HCT116 (cell line): ENCODE measurements at regions not wholly inside any gene's neighbourhood (a gene's known extent, or its start where the extent isn't known, plus 50 kb on each side); places are given as distances from the start of the nearest gene placed in this dataset.

Experiments used
- ATAC-seq: fragments of 200-7000 bp; cut with Tn5 transposase; 2 replicates; pipeline ENCODE4 v1.9.1; 2020; ENCODE audit warnings: mild to moderate bottlenecking, moderate library complexity
- BruUV-seq: library from RNA; stranded (reverse); fragments of 400-500 nt; replicated peaks from 2 replicates; lab custom pipeline; 2021; lab: Mats Ljungman, UMichigan
- CTCF ChIA-PET: fragments of 300-600 bp; sonication (Branson Sonifier 250); formaldehyde crosslinking; loops from one replicate; lab custom pipeline; 2021; ENCODE audit warnings: antibody characterized with exemption; lab: Charles Lee
- POLR2A ChIA-PET: fragments of 300-600, 350-600 bp; sonication (Branson Sonifier 250); formaldehyde crosslinking; loops from one replicate; lab custom pipeline; 2021; ENCODE audit warnings: antibody characterized with exemption; lab: Charles Lee
- RAD21 ChIA-PET, 2 experiments: fragments of 300-600 bp; sonication (Branson Sonifier 250); formaldehyde crosslinking; loops; one replicate each; lab custom pipeline; 2023; ENCODE audit warnings: low total read pairs in 2 of 2; ENCODE audit not compliant: uncharacterized antibody in 2 of 2, unreplicated experiment in 2 of 2, low non-redundant PET in 1 of 2; lab: Charles Lee
- DNase-seq: peaks from one replicate; pipeline ENCODE4 v3.0.0-alpha.2; 2010; ENCODE audit warnings: low read depth, low spot score
- H2AFZ ChIP-seq: fragments of 200-600 bp; shearing (Covaris generic), sonication (generic); 2 replicates; pipeline ENCODE4 v1.6.1; 2017; ENCODE audit warnings: low read depth, mixed run types, mixed read lengths, antibody characterized with exemption, low read length; ENCODE audit not compliant: poor library complexity, severe bottlenecking
- H3K27ac ChIP-seq: 2 replicates; pipeline ENCODE4 v1.5.1; 2012; ENCODE audit warnings: low read depth, low read length
- H3K27me3 ChIP-seq: fragments of 200-600 bp; sonication (generic); 2 replicates; pipeline ENCODE4 v1.6.1; 2016; ENCODE audit warnings: mixed run types, low read length, mixed read lengths; ENCODE audit not compliant: insufficient read depth
- H3K36me3 ChIP-seq, 2 experiments: fragments of 200-500 bp in 1 of 2; fragments of 200-600 bp in 1 of 2; sonication (Bioruptor generic) in 1 of 2; sonication (generic) in 1 of 2; 2 replicates each; pipeline versions ENCODE4 v1.5.1 to v1.6.1; 2014 to 2016; ENCODE audit warnings: low read length in 2 of 2, inconsistent platforms in 1 of 2, mixed read lengths in 1 of 2, mixed run types in 1 of 2; ENCODE audit not compliant: insufficient read depth in 2 of 2, control insufficient read depth in 1 of 2
- H3K4me1 ChIP-seq, 2 experiments: fragments of 200-600 bp in 1 of 2; sonication (generic) in 1 of 2; 2 replicates each; pipeline versions ENCODE4 v1.5.1 to v1.6.1; 2012 to 2017; ENCODE audit warnings: low read length in 2 of 2, inconsistent platforms in 1 of 2, mild to moderate bottlenecking in 1 of 2, mixed read lengths in 1 of 2, mixed run types in 1 of 2, moderate library complexity in 1 of 2; ENCODE audit not compliant: insufficient read depth in 2 of 2, control insufficient read depth in 1 of 2
- H3K4me2 ChIP-seq: fragments of 200-600 bp; sonication (generic); 2 replicates; pipeline ENCODE4 v1.6.1; 2017; ENCODE audit warnings: mixed run types, low read length, mixed read lengths
- H3K4me3 ChIP-seq, 2 experiments: fragments of 200-600 bp in 1 of 2; sonication (generic) in 1 of 2; replicated peaks in 1 of 2; 2 replicates each; pipeline ENCODE4 v1.5.1; 2011 to 2016; ENCODE audit warnings: low read length in 2 of 2, control low read depth in 1 of 2, low read depth in 1 of 2, mild to moderate bottlenecking in 1 of 2, mixed read lengths in 1 of 2, mixed run types in 1 of 2
- H3K79me2 ChIP-seq: fragments of 200-600 bp; sonication (generic); 2 replicates; pipeline ENCODE4 v1.6.1; 2017; ENCODE audit warnings: mild to moderate bottlenecking, mixed run types, low read length, moderate library complexity, mixed read lengths; ENCODE audit not compliant: insufficient read depth
- H3K9ac ChIP-seq: fragments of 200-600 bp; sonication (generic); 2 replicates; pipeline ENCODE4 v1.6.1; 2016; ENCODE audit warnings: low read length, mixed read lengths
- H3K9me2 ChIP-seq: fragments of 200-600 bp; sonication (generic), shearing (Covaris generic); 2 replicates; pipeline ENCODE4 v1.6.1; 2017; ENCODE audit warnings: mixed run types, mild to moderate bottlenecking, moderate library complexity; ENCODE audit not compliant: insufficient read depth
- H3K9me3 ChIP-seq, 2 experiments: fragments of 200-500 bp in 1 of 2; fragments of 200-600 bp in 1 of 2; sonication (Bioruptor generic) in 1 of 2; sonication (generic) in 1 of 2; 2 replicates each; pipeline ENCODE4 v1.6.1; 2014 to 2017; ENCODE audit warnings: low read length in 2 of 2, mixed read lengths in 2 of 2, inconsistent platforms in 1 of 2, low read depth in 1 of 2, mild to moderate bottlenecking in 1 of 2, mixed run types in 1 of 2, moderate library complexity in 1 of 2; ENCODE audit not compliant: control insufficient read depth in 1 of 2, insufficient read depth in 1 of 2
- H4K20me1 ChIP-seq: fragments of 200-600 bp; sonication (generic), shearing (Covaris generic); 2 replicates; pipeline ENCODE4 v1.6.1; 2017; ENCODE audit warnings: mixed run types, mild to moderate bottlenecking, moderate library complexity; ENCODE audit not compliant: insufficient read depth
- POLR2A ChIP-seq: IDR thresholded peaks from 2 replicates; pipeline ENCODE4 v1.7.0; 2011; ENCODE audit warnings: borderline replicate concordance; ENCODE audit not compliant: insufficient read depth, insufficient read length; ENCODE audit errors: extremely low read depth
- POLR2AphosphoS5 ChIP-seq: IDR thresholded peaks from 2 replicates; pipeline ENCODE4 v1.6.1; 2011; ENCODE audit warnings: mild to moderate bottlenecking, low read depth, low read length, moderate library complexity
- TCF7L2 ChIP-seq: IDR thresholded peaks from 2 replicates; pipeline ENCODE4 v1.7.0; 2011; ENCODE audit warnings: borderline replicate concordance, inconsistent platforms; ENCODE audit not compliant: insufficient read depth, insufficient read length; ENCODE audit errors: extremely low read depth
- YY1 ChIP-seq: IDR thresholded peaks from 2 replicates; pipeline ENCODE4 v1.6.1; 2011; ENCODE audit warnings: low read length, low read depth, moderate library complexity, mild to moderate bottlenecking; ENCODE audit not compliant: insufficient replicate concordance; ENCODE audit errors: extremely low read depth
- ZFX ChIP-seq: fragments of 450-650 bp; IDR thresholded peaks from 2 replicates; pipeline ENCODE4 v1.6.1; 2017
- intact Hi-C: fragments of 100-400 bp; cut with micrococcal nuclease; formaldehyde crosslinking; loops from 2 replicates; pipeline ENCODE4 v1.10.0; 2022
- TF ChIP-seq, protein P1 (sequence below), 3 experiments: fragments of 200-600 bp in 1 of 3; sonication (generic) in 1 of 3; IDR thresholded peaks in 2 of 3; conservative IDR thresholded peaks in 1 of 3; 2 replicates each; pipeline ENCODE4 v1.5.1; 2012 to 2017; ENCODE audit warnings: low read depth in 2 of 3, low read length in 2 of 3, antibody characterized with exemption in 1 of 3, borderline replicate concordance in 1 of 3, control low read depth in 1 of 3, mild to moderate bottlenecking in 1 of 3, mixed read lengths in 1 of 3, mixed run types in 1 of 3, moderate library complexity in 1 of 3; ENCODE audit not compliant: insufficient read depth in 1 of 3

GRCh38 chr13:50123862-50124535, 108.8 kb downstream of the KCNRG start:
- H3K9ac ChIP-seq: peak overlapping the region; percentile 80
- peak overlapping the region; percentile 80 for H3K4me2 ChIP-seq
- H3K27ac ChIP-seq: peak overlapping the region; percentile 99
- no peaks in the 10 kb centered on the region for H3K36me3 ChIP-seq
- RAD21 ChIA-PET: interaction anchor here in 1 of 2 experiments (0.6 kb wide), 1 partner anchor 127 kb away, joined by 3 read pairs; the partner anchor contains the start of gene TRIM13
- peaks cover 17 to 34% of the 10 kb centered on the region in 2 experiments for H3K4me1 ChIP-seq
- peak overlapping the region; percentile 52 to 76 for H3K4me3 ChIP-seq
- POLR2A ChIA-PET: interaction anchor here (0.8 to 2.7 kb wide), 2 partner anchors 22 to 42 kb away, joined by 3 to 11 read pairs; no protein-coding TSS in a partner anchor
- no peaks in the 10 kb centered on the region for H4K20me1 ChIP-seq
- CTCF ChIA-PET: interaction anchor here (0.6 to 1.1 kb wide), 3 partner anchors 41 to 788 kb away, joined by 3 to 6 read pairs (median 3); no protein-coding TSS in a partner anchor
- ATAC-seq: peak; percentile 77
- BruUV-seq: no TSS peak
- DNase-seq: peak; percentile 84
- intact Hi-C loops: loop anchor here (2.0 to 10.0 kb wide), 2 partner anchors 41 to 129 kb away; partner anchors contain the start of gene TRIM13
- H3K27me3 ChIP-seq: no peaks in the 10 kb centered on the region
- H3K9me3 ChIP-seq: no peaks in the 10 kb centered on the region
- H3K9me2 ChIP-seq: no peaks in the 10 kb centered on the region
- no peak overlapping the region for H2AFZ ChIP-seq
- TF ChIP-seq, protein P1, sequence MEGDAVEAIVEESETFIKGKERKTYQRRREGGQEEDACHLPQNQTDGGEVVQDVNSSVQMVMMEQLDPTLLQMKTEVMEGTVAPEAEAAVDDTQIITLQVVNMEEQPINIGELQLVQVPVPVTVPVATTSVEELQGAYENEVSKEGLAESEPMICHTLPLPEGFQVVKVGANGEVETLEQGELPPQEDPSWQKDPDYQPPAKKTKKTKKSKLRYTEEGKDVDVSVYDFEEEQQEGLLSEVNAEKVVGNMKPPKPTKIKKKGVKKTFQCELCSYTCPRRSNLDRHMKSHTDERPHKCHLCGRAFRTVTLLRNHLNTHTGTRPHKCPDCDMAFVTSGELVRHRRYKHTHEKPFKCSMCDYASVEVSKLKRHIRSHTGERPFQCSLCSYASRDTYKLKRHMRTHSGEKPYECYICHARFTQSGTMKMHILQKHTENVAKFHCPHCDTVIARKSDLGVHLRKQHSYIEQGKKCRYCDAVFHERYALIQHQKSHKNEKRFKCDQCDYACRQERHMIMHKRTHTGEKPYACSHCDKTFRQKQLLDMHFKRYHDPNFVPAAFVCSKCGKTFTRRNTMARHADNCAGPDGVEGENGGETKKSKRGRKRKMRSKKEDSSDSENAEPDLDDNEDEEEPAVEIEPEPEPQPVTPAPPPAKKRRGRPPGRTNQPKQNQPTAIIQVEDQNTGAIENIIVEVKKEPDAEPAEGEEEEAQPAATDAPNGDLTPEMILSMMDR (IDR thresholded peaks at IDR 0.05 in 2 of 3, conservative IDR thresholded peaks at IDR 0.05 in 1 of 3; ENCODE audit: borderline replicate concordance in 1 of 3, insufficient read depth in 1 of 3, low read depth in 2 of 3, low read length in 2 of 3): 0 out of 6 replicates have a peak, but pooled peaks of 1 of the 3 experiments have one; percentile 3
- TF ChIP-seq POLR2AphosphoS5: peak; percentile 84
- TF ChIP-seq ZFX: peak; percentile 45
- TF ChIP-seq POLR2A: peak; percentile 34
- TF ChIP-seq TCF7L2: no peak
- TF ChIP-seq YY1: peak; percentile 36
- peaks cover 13% of the 10 kb centered on the region for H3K79me2 ChIP-seq
